ENCODE measurements at regions not wholly inside any gene's neighbourhood (a gene's known extent, or its start where the extent isn't known, plus 50 kb on each side); places are given as distances from the start of the nearest gene placed in this dataset.
"Not testable (repeated sequence)": the region's sequence is repeated elsewhere in the genome, so short reads cannot be mapped to it uniquely, and the experiment has no call there.

GRCh38 chr12:127571578-127571977 lies 695.4 kb upstream of the TMEM132C start:
- DNase-seq (ENCODE audit: low spot score), result no peak

GRCh38 chr12:127579446-127579845 lies 687.5 kb upstream of the TMEM132C start:
- DNase-seq (ENCODE audit: low spot score), result no peak

DNA sequence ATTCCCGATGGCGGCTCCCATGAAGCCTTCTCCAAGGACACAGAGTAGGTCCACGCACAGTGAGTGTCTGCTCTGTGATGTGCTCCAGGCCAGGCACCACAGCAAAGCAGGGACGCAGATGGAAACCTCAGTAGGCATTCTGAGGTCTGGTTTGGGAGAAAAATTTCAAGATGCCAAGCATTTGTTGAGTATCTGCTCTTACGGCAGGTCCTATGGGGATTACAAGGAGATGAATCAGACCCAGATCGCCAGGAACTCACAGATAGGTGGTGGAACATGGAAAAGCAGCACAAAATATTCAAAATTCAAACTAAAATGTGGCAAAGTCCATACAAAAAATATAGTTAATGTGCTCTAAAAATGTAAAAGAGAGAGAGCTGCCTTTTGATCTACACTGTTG lies 684.9 kb upstream of the TMEM132C start:
- DNase-seq (ENCODE audit: low spot score), result no peak

GRCh38 chr12:127583041-127583440 lies 683.9 kb upstream of the TMEM132C start:
- no peak for DNase-seq (ENCODE audit: low spot score)

- DNase-seq (ENCODE audit: low spot score), result peak; percentile 72
Observed at GRCh38 chr12:127588249-127588648, 678.7 kb upstream of the TMEM132C start.

DNA sequence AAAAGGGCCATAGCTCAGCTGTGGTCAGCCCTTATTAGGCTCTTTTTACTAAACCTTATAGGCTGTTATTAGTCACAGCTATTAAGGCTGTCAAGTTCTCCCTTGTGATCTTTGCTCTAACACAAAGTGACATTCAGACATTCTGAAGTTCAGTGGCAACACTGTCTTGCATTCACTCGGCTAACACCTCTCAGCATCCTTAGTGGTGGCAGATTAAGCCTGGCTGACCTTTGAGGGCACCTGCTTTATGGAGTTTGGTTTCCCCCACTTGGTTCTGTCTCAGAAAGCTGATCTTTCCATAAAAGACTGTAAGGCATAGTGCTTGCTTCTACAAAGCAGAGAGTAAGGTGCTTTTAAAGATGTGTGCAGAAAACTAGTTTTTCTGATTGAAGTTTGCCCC lies 677.4 kb upstream of the TMEM132C start:
- no peak for DNase-seq (ENCODE audit: low spot score)

DNA sequence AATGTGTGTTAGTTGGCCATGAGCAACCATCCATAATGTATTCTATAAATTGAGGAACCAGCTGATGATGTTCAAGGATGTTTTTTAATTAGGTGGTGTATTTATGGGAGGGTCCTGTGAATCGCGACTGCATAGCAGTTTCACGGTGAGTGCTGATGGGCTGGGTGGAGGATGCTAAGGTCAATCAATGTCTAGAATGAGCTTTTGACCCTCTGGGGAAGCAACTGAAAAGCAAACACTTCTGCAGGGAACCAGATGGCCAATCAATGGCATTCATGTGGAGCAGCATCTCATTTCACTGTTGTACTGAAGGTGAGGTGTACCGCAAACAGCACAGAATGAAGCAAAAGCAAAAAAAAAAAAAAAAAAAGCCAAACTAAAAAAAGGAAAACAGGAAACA lies 676.1 kb upstream of the TMEM132C start:
- no peak for DNase-seq (ENCODE audit: low spot score)

- DNase-seq (ENCODE audit: low spot score), result no peak
Observed at GRCh38 chr12:127592245-127592644, 674.7 kb upstream of the TMEM132C start.

- DNase-seq (ENCODE audit: low spot score), result no peak
Observed at GRCh38 chr12:127594351-127594970, 672.5 kb upstream of the TMEM132C start.

DNA sequence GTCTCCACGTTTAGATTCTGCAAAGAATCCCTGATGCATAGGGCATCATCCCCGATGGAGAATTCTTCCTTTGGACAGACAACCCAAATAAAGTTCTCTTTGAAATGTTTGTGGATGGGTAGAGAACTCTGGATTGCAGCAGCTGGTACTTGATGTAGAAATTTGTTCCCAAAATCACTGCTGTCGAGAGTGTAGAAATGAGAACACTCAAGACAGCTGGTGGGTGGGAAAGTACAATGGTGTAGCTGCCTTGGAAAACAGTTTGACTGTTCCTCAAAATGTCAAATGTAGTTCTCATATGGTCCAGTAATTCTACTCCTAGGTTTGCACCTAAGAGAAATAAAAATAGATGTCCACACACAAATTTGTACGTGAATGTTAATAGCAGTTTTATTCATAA lies 671.5 kb upstream of the TMEM132C start:
- no peak for DNase-seq (ENCODE audit: low spot score)

- no peak for DNase-seq (ENCODE audit: low spot score)
Observed at GRCh38 chr12:127596891-127597290, 670.1 kb upstream of the TMEM132C start.

DNA sequence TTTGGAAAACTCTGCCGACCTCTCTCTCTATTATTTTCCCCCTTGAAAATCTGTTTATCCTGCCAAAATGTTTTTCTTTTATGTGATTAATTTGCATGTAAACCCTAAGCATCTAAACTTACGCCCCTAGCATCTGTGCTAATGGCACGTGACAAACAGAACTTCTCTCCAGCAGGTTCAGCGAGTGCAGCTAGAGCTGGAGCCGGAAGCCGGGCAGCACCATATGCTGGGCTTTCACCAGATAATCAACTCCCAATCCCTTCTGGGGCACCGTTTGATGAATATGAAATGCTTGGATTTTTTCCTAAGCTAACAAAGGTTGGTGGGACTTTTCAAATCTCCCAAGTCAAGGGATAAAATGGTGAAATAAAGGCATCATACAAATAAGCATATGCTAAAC lies 667.5 kb upstream of the TMEM132C start:
- no peak for DNase-seq (ENCODE audit: low spot score)

- no peak for DNase-seq (ENCODE audit: low spot score)
Observed at GRCh38 chr12:127600211-127600610, 666.8 kb upstream of the TMEM132C start.

GRCh38 chr12:127606476-127607015 lies 660.4 kb upstream of the TMEM132C start:
- DNase-seq (ENCODE audit: low spot score), result no peak

DNA sequence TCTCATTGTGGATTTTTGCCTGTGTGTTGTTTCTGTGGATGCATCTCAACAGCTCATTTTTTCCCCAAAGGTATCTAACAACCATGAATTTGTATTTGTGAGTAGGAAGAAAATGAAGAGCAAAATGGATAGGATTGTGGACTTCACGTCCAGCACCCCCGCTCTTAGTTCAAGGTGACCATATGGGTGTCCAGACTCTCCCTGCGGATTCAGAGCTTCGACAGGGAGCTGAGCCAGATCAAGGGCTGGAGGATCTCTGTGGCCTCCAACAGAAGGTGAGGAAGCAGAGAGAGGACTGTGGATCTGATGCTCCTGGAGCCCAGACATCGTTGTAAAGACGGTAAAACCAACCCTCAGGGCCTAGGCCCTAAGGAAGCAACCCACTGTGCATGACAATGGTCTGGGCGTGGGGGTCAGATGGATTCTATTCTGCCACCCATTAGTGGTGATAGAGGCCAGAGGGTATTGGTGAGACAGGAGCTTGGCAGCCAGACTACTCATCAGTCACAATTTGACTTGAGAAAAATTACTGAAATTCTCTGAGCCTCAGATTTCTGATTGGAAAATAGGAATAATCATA lies 659.7 kb upstream of the TMEM132C start:
- DNase-seq (ENCODE audit: low spot score), result no peak

GRCh38 chr12:127608359-127608758 lies 658.6 kb upstream of the TMEM132C start:
- not testable (repeated sequence) for DNase-seq (ENCODE audit: low spot score)

DNA sequence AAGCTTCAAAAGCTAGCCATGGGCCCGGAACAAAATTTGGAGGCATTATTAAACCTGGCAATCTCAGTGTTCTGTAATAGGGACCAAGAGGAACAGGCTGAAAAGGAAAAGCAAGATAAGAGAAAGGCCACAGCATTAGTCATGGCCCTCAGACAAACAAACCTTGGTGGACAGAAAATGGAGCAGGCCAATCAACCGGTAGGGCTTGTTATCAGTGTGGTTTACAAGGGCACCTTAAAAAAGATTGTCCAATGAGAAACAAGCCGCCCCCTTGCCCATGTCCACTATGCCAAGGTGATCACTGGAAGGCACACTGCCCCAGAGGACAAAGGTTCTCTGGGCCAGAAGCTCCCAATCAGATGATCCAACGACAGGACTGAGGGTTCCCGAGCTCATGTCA lies 653.9 kb upstream of the TMEM132C start:
- no peak for DNase-seq (ENCODE audit: low spot score)

- no peak for DNase-seq (ENCODE audit: low spot score)
Observed at GRCh38 chr12:127619869-127620734, 646.9 kb upstream of the TMEM132C start.

- no peak for DNase-seq (ENCODE audit: low spot score)
Observed at GRCh38 chr12:127620735-127621355, 646.1 kb upstream of the TMEM132C start.

GRCh38 chr12:127621366-127621765 lies 645.6 kb upstream of the TMEM132C start:
- no peak for DNase-seq (ENCODE audit: low spot score)

DNA sequence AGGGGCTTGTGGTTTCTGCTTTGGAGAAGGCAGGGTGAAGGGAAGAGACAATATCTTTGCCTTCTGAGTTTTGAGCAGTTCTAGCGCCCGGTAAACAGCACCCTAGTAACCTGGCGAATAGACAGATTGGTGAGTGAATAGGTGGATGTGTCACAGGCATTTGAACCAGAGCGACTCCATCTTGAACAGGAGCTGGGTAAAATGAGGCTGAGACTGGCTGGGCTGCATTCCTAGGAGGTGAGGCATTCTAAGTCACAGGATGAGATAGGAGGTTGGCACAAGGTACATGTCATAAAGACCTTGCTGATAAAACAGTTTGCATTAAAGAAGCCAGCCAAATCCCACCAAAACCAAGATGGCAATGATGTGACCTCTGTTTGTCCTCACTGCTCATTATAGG lies 643.6 kb upstream of the TMEM132C start:
- DNase-seq (ENCODE audit: low spot score), result no peak

- DNase-seq (ENCODE audit: low spot score), result no peak
Observed at GRCh38 chr12:127625176-127625771, 641.7 kb upstream of the TMEM132C start.

Measured in AG08396 (cell line).